T-helper 2 cell treated with Interferon-gamma antibody and Interleukin-4, amounts not matched to agents 100 ng/mL and 5 ng/mL, for 36 hours (primary cell): ENCODE measurements at regions not wholly inside any gene's neighbourhood (a gene's known extent, or its start where the extent isn't known, plus 50 kb on each side); places are given as distances from the start of the nearest gene placed in this dataset.
"Not testable (repeated sequence)": the region's sequence is repeated elsewhere in the genome, so short reads cannot be mapped to it uniquely, and the experiment has no call there.

Experiments used
- intact Hi-C: fragments of 100-400 bp; cut with micrococcal nuclease; formaldehyde crosslinking; loops from one replicate; pipeline ENCODE4 v1.15.1; 2023

- intact Hi-C loops: loop anchor here (2.0 to 5.0 kb wide), 2 partner anchors 13 to 60 kb away; no protein-coding TSS in a partner anchor
Measured at GRCh38 chr10:30172091-30172490, 112.7 kb upstream of the JCAD start.

DNA sequence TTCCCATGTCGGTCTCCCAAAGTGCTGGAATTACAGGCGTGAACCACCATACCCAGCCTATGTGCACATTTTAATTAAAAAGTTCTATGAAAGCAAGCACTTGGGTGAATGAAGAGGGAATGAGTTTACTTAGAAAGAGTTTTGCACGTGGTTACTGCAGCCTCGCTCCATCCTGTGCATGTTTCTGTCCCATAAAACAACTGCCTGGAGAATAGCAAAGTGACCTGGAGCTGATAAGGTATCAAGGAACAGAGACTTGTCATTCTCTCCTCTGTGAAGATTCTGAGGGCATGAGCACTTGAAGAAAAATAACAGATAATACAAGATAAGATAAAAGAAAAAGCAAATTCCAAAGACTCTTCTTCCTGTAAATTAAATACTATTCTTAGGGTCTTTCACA is 112.2 kb upstream of the JCAD start:
- intact Hi-C loops: loop anchor here (2.0 to 5.0 kb wide), 2 partner anchors 61 to 145 kb away; no protein-coding TSS in a partner anchor

GRCh38 chr10:30170814-30171213 is 111.4 kb upstream of the JCAD start:
- intact Hi-C loops: loop anchor here (2.0 to 5.0 kb wide), 2 partner anchors 61 to 144 kb away; no protein-coding TSS in a partner anchor

DNA sequence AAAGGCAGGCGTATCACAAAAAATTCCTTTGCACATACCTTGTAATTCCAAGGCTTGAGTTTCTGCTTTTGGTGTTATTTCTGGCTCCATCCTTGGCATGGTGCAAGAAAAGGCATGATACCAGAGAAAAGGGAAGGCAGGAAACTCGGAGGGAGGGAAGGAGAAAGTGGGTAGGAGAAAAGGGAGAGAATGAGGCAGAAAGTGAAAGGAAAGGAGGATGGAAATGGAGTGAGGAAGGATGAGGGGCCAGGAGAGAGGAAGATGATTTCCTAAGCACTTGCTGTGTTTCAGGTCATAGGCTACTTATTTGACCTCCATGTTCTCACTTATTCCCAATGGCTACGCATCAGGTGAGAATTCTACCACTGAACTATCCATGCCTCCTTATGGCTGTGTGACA is 110.8 kb upstream of the JCAD start:
- intact Hi-C loops: loop anchor here (2.0 to 5.0 kb wide), 2 partner anchors 62 to 143 kb away; no protein-coding TSS in a partner anchor

DNA sequence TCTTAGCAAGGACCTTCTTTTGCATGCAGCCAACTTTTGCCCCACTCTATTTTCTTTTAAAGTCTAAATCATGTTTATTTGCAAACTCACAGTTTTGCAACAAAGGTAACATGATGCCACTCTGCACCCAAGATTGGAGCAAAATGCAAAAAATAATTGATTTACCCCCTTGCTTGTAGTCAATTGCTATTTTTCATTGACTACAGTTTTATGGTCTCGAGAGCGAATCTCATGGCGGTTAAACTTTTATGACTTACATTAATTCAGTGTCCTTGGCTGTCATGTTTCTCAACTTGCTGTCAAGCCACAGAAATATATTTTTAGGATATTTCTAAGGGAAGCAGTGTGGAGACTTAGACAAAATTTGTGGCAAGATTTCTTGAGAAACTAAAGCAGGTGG is 110.0 kb upstream of the JCAD start:
- intact Hi-C loops: loop anchor here (10.0 kb wide), 1 partner anchor 55 kb away; no protein-coding TSS in a partner anchor

DNA sequence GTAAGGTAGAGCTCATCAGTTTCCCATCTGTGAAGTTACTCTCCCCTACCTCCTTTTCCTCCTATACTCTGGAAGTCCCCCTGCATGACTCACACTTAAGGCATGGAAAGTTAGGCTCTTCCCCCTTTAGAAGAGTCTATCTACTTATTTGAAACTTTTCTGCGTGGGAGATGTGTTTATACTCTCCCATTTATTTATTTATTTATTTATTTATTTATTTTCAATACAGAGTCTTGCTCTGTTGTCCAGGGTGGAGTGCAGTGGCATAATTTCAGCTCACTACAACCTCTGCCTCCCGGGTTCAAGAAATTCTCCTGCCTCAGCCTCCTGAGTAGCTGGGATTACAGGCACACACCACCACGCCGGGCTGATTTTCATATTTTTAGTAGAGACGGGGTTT is 107.5 kb upstream of the JCAD start:
- intact Hi-C loops: loop anchor here (10.0 kb wide), 1 partner anchor 52 kb away; no protein-coding TSS in a partner anchor

DNA sequence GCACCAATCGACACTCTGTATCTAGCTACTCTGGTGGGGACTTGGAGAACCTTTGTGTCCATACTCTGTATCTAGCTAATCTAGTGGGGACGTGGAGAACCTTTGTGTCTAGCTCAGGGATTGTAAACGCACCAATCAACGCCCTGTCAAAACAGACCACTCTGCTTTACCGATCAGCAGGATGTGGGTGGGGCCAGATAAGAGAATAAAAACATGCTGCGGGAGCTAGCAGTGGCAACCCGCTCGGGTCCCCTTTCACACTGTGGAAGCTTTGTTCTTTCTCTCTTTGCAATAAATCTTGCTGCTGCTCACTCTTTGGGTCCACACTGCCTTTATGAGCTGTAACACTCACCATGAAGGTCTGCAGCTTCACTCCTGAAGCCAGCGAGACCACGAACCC is 104.0 kb upstream of the JCAD start:
- intact Hi-C loops: loop anchor here (10.0 kb wide), 1 partner anchor 49 kb away; no protein-coding TSS in a partner anchor

GRCh38 chr10:30162796-30163195 is 103.4 kb upstream of the JCAD start:
- intact Hi-C loops: loop anchor here (10.0 kb wide), 1 partner anchor 48 kb away; no protein-coding TSS in a partner anchor

DNA sequence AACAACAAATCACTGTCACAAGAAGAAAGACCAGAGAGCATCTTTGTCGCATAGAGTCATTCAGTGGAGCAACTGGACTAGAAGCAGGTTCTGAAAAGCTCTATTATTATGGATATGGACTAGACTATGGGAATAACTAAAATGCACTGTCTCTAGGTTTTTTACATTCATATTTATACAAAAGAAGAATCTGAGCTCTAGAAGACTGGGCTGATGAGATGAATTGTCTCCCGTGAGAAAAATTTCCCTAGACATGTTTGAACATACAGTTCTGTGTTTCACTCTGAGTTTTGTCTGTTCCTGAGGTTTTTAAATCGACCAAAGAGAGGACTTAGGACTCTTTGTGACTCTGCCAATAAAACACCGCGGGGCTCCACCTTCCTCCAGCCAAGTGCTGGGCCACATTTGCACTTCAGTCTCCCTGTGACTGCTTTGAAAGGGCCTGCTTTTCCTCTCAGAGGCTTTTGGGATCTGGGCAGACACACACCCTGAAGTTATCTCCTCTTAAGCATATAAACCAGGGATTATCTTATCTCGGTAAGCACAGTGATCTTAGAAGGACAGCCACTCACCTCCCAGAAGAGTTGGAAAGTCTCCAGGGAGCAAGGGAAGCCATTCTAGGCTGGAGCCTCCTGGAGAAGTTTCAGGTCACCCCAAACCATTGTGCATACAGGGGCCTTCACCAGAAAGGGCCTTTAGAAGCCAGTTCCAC is 101.0 kb upstream of the JCAD start:
- intact Hi-C loops: loop anchor here (10.0 kb wide), 1 partner anchor 46 kb away; no protein-coding TSS in a partner anchor

GRCh38 chr10:30159614-30160013 is 100.2 kb upstream of the JCAD start:
- intact Hi-C loops: loop anchor here (2.0 to 10.0 kb wide), 2 partner anchors 13 to 45 kb away; no protein-coding TSS in a partner anchor

DNA sequence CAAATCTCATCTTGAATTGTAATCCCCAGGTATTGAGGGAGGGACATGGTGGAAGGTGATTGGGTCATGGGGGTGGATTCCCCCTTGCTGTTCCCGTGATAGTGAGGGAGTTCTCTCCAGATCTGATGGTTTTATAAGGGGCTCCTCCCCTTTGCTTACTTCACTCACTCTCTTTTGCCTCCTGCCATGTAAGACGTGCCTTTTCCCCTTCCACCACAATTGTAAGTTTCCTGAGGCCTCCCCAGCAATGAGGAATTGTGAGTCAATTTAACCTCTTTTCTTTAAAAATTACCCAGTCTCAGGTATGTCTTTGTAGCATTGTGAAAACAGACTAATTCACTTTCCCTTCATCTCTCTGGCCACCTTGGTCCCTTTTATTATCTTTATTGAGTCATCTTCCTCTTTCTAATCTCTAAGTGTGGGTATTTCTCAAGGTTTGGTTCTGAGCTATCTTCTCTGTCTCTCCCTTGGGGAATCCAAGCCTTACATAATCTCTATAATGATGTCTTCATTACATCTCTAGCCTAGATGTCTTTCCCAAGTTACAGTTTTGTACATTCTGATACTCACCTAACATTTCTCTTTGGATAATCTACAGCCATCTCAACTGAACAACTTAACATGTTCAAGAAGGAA is 99.1 kb upstream of the JCAD start:
- intact Hi-C loops: loop anchor here (2.0 kb wide), 1 partner anchor 14 kb away; no protein-coding TSS in a partner anchor

DNA sequence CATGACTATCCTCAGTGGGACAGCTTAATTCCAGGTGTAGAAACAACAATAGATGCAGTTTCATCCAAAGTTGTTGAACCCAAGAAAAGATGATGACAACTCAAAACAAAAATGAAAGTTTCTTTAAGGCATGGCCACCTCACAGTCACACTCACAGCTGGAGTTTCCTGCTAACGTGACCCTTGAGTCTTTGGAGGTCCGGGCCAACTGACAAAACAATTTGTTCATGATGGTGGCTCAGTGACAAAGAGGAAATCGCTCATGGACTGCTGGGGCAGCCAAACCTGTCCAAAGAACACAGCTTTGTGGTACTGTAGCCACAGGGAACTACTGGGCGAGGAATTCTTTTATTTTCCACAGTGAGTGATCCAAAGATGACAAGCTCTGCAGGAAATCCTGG is 96.0 kb upstream of the JCAD start:
- intact Hi-C loops: no loop called here

DNA sequence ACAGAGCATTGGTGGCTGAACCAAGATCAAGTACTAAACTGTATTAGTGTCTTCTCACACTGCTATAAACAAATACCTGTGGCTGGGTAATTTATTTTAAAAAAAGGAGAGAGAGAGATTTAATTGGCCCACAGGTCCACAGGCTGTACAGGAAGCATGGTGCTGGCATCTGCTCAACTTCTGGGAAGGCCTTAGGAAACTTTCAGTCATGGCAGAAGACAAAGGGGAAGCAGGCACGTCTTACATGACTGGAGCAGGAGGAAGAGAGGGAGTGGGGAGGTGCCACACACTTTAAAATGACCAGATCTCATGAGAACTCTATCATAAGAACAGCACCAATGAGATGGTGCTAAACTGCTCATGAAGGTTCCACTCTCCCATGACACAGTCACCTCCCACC is 95.2 kb upstream of the JCAD start:
- intact Hi-C loops: no loop called here

DNA sequence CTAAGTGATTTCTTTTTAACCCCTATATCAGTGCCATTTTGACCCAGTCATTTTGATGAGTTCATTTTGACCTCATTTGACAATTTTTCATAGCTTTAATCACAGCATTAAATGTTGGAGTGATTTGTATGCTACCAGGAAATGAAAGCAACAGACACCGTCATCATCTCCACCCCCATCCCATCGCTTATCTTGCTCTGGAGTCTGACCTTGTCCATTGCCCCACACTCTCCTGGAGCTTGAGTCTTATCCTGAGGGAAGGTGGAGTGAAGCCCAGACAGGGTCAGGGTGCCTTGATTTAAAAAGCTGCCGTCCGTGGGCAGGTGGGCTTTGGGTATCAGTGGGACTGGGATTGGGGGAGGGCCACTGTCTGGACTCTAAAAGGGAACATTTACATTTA is 94.7 kb upstream of the JCAD start:
- intact Hi-C loops: no loop called here

DNA sequence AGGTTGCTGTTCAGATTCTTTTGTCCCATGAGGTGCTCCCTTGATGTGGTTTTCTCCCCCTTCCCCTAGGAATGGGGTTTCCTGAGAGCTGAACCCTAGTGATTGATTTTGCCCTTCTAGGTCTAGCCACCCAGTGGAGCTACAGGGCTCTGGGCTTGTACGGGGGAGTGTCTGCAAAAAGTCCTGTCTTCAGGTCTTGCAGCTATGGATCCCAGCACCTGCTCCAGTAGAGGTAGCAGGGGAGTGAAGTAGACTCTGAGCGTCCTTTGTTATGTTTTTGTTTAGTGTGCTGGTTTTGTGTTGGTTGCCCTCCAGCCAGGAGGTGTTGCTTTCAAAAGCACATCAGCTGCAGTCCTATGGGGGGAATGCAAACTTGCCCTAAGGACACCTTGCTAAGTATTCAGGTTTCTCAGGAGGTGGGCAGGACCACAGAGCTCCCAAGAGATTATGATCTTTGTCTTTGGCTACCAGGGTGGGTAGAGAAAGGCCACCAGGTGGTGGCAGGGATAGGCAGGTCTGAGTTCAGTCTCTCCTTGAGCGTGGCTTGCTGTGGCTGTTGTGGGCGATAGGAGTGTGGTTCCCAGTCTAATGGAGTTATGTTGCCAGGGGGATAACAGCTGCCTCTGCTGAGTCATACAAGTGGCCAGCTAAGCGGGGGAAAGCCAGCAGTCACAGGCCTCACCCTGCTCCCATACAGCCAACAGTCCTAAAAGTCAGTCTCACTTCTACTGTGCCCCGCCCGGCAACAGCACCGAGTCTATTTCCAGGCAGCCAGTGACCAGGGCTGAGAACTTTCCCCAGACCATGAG is 92.4 kb upstream of the JCAD start:
- intact Hi-C loops: no loop called here

GRCh38 chr10:30141423-30141822 is 82.0 kb upstream of the JCAD start:
- intact Hi-C loops: no loop called here

DNA sequence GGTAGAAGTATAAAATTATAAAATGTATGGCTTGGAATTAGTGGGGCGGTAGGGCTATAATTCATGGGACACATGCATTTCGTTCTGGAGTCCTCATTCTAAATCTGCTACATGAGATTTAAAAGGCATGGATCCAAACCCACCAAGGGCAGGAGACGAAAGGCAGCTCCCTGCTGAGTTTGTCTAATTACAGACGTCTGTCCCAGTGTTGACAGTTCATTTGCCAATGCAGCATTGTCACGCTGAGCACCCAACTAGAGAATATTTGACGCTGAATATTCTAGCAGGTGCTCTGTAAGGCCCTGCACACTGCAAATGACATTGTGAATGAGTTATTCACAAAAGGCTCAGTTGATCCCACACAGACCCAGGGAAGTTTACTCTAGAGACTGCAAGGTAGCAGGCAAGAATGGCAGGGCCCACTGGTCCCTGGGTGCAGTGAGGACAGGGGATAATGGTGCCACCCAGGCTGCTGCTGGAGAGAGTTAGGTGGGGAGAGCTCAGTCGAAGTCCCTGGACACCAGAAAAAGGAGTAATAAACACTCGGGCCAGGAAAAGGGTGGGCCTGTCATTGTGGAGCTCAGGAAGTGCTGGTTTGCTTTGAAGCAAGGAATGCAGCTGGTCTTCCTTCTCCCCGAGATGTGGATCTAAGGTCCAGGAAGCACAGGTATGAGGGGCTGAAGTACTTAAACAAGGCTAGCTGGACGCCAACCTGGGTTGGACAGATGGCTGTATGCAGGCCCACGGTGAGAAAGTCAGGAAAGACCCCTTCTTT is 75.0 kb upstream of the JCAD start:
- intact Hi-C loops: no loop called here

- intact Hi-C loops: no loop called here
Measured at GRCh38 chr10:30133198-30133597, 73.8 kb upstream of the JCAD start.

GRCh38 chr10:30131369-30131768 is 72.0 kb upstream of the JCAD start:
- intact Hi-C loops: not testable (repeated sequence)

GRCh38 chr10:30129326-30129725 is 69.9 kb upstream of the JCAD start:
- intact Hi-C loops: not testable (repeated sequence)

DNA sequence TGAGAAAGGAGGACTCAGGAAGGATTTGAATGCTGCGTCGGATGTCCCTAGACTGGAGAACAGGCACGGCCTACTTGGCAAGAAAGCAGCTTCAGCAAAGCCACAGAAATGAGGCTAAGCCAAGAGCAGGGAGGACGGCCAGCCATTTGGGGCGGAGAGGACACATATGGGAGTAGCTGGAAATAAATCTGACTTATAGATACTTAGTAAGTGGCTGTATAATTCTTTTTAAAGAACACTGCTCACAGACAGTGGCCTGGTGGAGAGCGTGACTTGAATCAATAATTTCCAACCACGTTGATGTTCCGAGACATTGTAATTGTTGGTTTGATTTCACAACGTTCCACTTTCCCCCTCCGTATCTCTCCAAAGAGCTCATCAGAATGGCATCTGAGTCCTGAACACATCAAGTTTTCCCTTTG is 67.7 kb upstream of the JCAD start:
- intact Hi-C loops: no loop called here
